ENCODE measurements at regions not wholly inside any gene's neighbourhood (a gene's known extent, or its start where the extent isn't known, plus 50 kb on each side); places are given as distances from the start of the nearest gene placed in this dataset.

GRCh38 chr10:4062751-4063150 lies 277.7 kb upstream of the KLF6 start:
- 91 to 95% methylated on average over 6 of the region's 6 CpGs for WGBS, 2 donors
- Histone ChIP-seq H3K4me3 (no peak overlapping the region), H3K36me3 (no peaks in the 10 kb centered on the region), H3K27ac (no peak overlapping the region), H3K9me3 (no peaks in the 10 kb centered on the region), H3K27me3 (no peaks in the 10 kb centered on the region), H3K4me1 (no peaks in the 10 kb centered on the region)
- intact Hi-C loops (cut with DNase I) = no loop called here
- TF ChIP-seq CTCF (IDR thresholded peaks at IDR 0.05) = no peak
- DNase-seq (no peak), FAIRE-seq (no peak), ATAC-seq (no peak)

GRCh38 chr10:4062072-4062471 lies 277.1 kb upstream of the KLF6 start:
- Histone ChIP-seq H3K27ac (no peak overlapping the region), H3K9me3 (no peaks in the 10 kb centered on the region), H3K36me3 (no peaks in the 10 kb centered on the region), H3K4me1 (no peaks in the 10 kb centered on the region), H3K4me3 (no peak overlapping the region), H3K27me3 (no peaks in the 10 kb centered on the region)
- no peak for TF ChIP-seq CTCF (IDR thresholded peaks at IDR 0.05)
- no peak for DNase-seq
- WGBS, 2 donors = 36 to 48% methylated on average over 2 of the region's 2 CpGs
- ATAC-seq = no peak
- intact Hi-C loops (cut with DNase I) = no loop called here
- FAIRE-seq = no peak

- ATAC-seq (peak in 1 of 4 donors; percentile 34), FAIRE-seq (no peak), DNase-seq (no peak)
- no peak overlapping the region for H3K4me3 ChIP-seq
- H3K9me3 ChIP-seq = no peaks in the 10 kb centered on the region
- no peak overlapping the region for H3K27ac ChIP-seq
- no peak for TF ChIP-seq CTCF (IDR thresholded peaks at IDR 0.05)
- H3K4me1 ChIP-seq = no peaks in the 10 kb centered on the region
- no peaks in the 10 kb centered on the region for H3K36me3 ChIP-seq
- intact Hi-C loops (cut with DNase I) = no loop called here
- WGBS, 2 donors = 57 to 66% methylated on average over 7 of the region's 7 CpGs
- H3K27me3 ChIP-seq = no peaks in the 10 kb centered on the region
Measured at GRCh38 chr10:4061441-4061951, 276.5 kb upstream of the KLF6 start.

GRCh38 chr10:4059471-4060138 lies 274.6 kb upstream of the KLF6 start:
- intact Hi-C loops (cut with DNase I) = no loop called here
- Histone ChIP-seq H3K4me1 (no peaks in the 10 kb centered on the region), H3K27me3 (no peaks in the 10 kb centered on the region), H3K4me3 (no peak overlapping the region), H3K36me3 (no peaks in the 10 kb centered on the region), H3K27ac (no peak overlapping the region), H3K9me3 (no peaks in the 10 kb centered on the region)
- ATAC-seq = no peak
- DNase-seq = no peak
- WGBS, 2 donors = 65 to 73% methylated on average over 11 of the region's 11 CpGs
- no peak for FAIRE-seq
- TF ChIP-seq CTCF (IDR thresholded peaks at IDR 0.05) = no peak

- FAIRE-seq (no peak), ATAC-seq (no peak), DNase-seq (no peak)
- Histone ChIP-seq H3K4me1 (no peaks in the 10 kb centered on the region), H3K27me3 (no peaks in the 10 kb centered on the region), H3K4me3 (no peak overlapping the region), H3K27ac (no peak overlapping the region), H3K36me3 (no peaks in the 10 kb centered on the region), H3K9me3 (no peaks in the 10 kb centered on the region)
- WGBS, 2 donors = 63 to 70% methylated on average over 10 of the region's 10 CpGs
- no peak for TF ChIP-seq CTCF (IDR thresholded peaks at IDR 0.05)
- intact Hi-C loops (cut with DNase I) = no loop called here
Measured at GRCh38 chr10:4058514-4059029, 273.6 kb upstream of the KLF6 start.

Data from pancreas (tissue), 10 donors.